PC-9 (cell line): ENCODE measurements at regions not wholly inside any gene's neighbourhood (a gene's known extent, or its start where the extent isn't known, plus 50 kb on each side); places are given as distances from the start of the nearest gene placed in this dataset.

Source experiments
- BruUV-seq: library from RNA; stranded (reverse); fragments of 400-500 nt; replicated peaks from 2 replicates; lab custom pipeline; 2021; lab: Mats Ljungman, UMichigan
- CTCF ChIA-PET: fragments of 300-600 bp; sonication (Branson Sonifier 250); formaldehyde crosslinking; loops from one replicate; lab custom pipeline; 2022; ENCODE audit warnings: antibody characterized with exemption; lab: Charles Lee
- POLR2A ChIA-PET: fragments of 300-600 bp; sonication (Branson Sonifier 250); formaldehyde crosslinking; loops from one replicate; lab custom pipeline; 2022; ENCODE audit warnings: antibody characterized with exemption; ENCODE audit not compliant: unreplicated experiment; lab: Charles Lee
- DNase-seq, 2 experiments: peaks; one replicate each; pipeline versions ENCODE4 v3.0.0 to v3.0.0-alpha.2; 2015 to 2022; ENCODE audit warnings: mixed read lengths in 1 of 2
- H2AFZ ChIP-seq: fragments of 200-600 bp; sonication (generic); 2 replicates; pipeline ENCODE4 v1.8.1; 2017; ENCODE audit warnings: antibody characterized with exemption
- H3F3A ChIP-seq: fragments of 200-600 bp; sonication (generic); 2 replicates; pipeline ENCODE4 v1.8.1; 2017; ENCODE audit warnings: antibody characterized with exemption, mild to moderate bottlenecking, low read depth; ENCODE audit not compliant: insufficient read depth
- H3K27ac ChIP-seq: fragments of 200-600 bp; sonication (generic); 2 replicates; pipeline ENCODE4 v1.6.1; 2016; ENCODE audit warnings: mixed run types
- H3K27me3 ChIP-seq: fragments of 200-600 bp; sonication (generic); 2 replicates; pipeline ENCODE4 v1.6.1; 2016; ENCODE audit warnings: low read depth, mixed run types; ENCODE audit not compliant: insufficient read depth
- H3K36me3 ChIP-seq: fragments of 200-600 bp; sonication (generic); 2 replicates; pipeline ENCODE4 v1.6.1; 2016; ENCODE audit warnings: low read depth, mixed run types
- H3K4me1 ChIP-seq: fragments of 200-600 bp; sonication (generic); replicated peaks from 2 replicates; pipeline ENCODE4 v1.6.1; 2016; ENCODE audit warnings: mixed run types; ENCODE audit not compliant: insufficient read depth
- H3K4me2 ChIP-seq: fragments of 200-600 bp; sonication (generic); 2 replicates; pipeline ENCODE4 v1.6.1; 2017; ENCODE audit warnings: mixed run types
- H3K4me3 ChIP-seq: fragments of 200-600 bp; sonication (generic); 2 replicates; pipeline ENCODE4 v1.6.1; 2016; ENCODE audit warnings: mixed run types
- H3K79me2 ChIP-seq: fragments of 200-600 bp; sonication (generic); 2 replicates; pipeline ENCODE4 v1.6.1; 2017; ENCODE audit warnings: low read depth, mixed run types
- H3K9me2 ChIP-seq: fragments of 200-600 bp; sonication (generic); 2 replicates; pipeline ENCODE4 v1.8.1; 2017; ENCODE audit warnings: mild to moderate bottlenecking; ENCODE audit not compliant: insufficient read depth
- H3K9me3 ChIP-seq: fragments of 200-600 bp; sonication (generic); 2 replicates; pipeline ENCODE4 v1.8.1; 2016; ENCODE audit warnings: low read depth; ENCODE audit not compliant: insufficient read depth
- H4K20me1 ChIP-seq: fragments of 200-600 bp; sonication (generic); 2 replicates; pipeline ENCODE4 v1.8.1; 2017; ENCODE audit not compliant: insufficient read depth
- EZH2 ChIP-seq: fragments of 200-600 bp; sonication (generic); IDR thresholded peaks from 2 replicates; pipeline ENCODE4 v1.8.0; 2017; ENCODE audit warnings: antibody characterized with exemption, low read depth
- intact Hi-C: fragments of 100-400 bp; cut with micrococcal nuclease; formaldehyde crosslinking; loops from one replicate; pipeline ENCODE4 v1.10.0; 2022; ENCODE audit not compliant: unreplicated experiment
- TF ChIP-seq, protein P1 (sequence below): fragments of 200-600 bp; sonication (generic); conservative IDR thresholded peaks from 2 replicates; pipeline ENCODE4 v1.6.1; 2017; ENCODE audit warnings: mixed run types, antibody characterized with exemption, mild to moderate bottlenecking, moderate library complexity

DNA sequence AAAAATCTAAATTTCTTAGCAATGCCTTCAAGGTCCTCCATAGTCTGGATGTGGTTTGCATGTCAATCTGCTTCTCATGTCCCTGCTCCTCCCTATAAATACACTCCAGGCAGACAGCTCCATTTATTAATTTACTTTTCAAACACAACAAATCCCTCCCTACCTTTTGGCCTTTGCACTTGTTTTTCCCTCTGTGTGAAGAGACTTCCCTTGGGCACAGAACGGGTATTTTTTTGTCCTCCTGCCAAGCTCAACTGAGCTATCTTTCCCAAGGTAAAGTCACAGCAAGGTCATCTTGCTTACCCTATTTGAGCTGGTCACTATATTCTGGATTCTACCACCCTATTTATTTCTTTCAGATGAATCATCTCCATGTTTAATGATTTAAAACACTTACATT, 159.6 kb upstream of the ANKH start:
- CTCF ChIA-PET = interaction anchor here (0.6 kb wide), 1 partner anchor 382 kb away, joined by 4 read pairs; no protein-coding TSS in a partner anchor
- Histone ChIP-seq H3K9me2 (no peaks in the 10 kb centered on the region), H3K4me1 (no peaks in the 10 kb centered on the region), H3K9me3 (no peaks in the 10 kb centered on the region), H3K4me2 (no peak overlapping the region), H3K27ac (no peak overlapping the region), H3F3A (no peaks in the 10 kb centered on the region), H3K27me3 (peaks cover 9% of the 10 kb centered on the region; the same call in 1 of the 2 replicates), H3K4me3 (no peak overlapping the region), H3K79me2 (no peaks in the 10 kb centered on the region), H3K36me3 (no peaks in the 10 kb centered on the region), H2AFZ (no peak overlapping the region), H4K20me1 (no peaks in the 10 kb centered on the region)
- DNase-seq = no peak
- no TSS peak for BruUV-seq
- POLR2A ChIA-PET = no interaction called here
- TF ChIP-seq EZH2 = no peak
- TF ChIP-seq, protein P1, sequence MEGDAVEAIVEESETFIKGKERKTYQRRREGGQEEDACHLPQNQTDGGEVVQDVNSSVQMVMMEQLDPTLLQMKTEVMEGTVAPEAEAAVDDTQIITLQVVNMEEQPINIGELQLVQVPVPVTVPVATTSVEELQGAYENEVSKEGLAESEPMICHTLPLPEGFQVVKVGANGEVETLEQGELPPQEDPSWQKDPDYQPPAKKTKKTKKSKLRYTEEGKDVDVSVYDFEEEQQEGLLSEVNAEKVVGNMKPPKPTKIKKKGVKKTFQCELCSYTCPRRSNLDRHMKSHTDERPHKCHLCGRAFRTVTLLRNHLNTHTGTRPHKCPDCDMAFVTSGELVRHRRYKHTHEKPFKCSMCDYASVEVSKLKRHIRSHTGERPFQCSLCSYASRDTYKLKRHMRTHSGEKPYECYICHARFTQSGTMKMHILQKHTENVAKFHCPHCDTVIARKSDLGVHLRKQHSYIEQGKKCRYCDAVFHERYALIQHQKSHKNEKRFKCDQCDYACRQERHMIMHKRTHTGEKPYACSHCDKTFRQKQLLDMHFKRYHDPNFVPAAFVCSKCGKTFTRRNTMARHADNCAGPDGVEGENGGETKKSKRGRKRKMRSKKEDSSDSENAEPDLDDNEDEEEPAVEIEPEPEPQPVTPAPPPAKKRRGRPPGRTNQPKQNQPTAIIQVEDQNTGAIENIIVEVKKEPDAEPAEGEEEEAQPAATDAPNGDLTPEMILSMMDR = no peak
- intact Hi-C loops = no loop called here

DNA sequence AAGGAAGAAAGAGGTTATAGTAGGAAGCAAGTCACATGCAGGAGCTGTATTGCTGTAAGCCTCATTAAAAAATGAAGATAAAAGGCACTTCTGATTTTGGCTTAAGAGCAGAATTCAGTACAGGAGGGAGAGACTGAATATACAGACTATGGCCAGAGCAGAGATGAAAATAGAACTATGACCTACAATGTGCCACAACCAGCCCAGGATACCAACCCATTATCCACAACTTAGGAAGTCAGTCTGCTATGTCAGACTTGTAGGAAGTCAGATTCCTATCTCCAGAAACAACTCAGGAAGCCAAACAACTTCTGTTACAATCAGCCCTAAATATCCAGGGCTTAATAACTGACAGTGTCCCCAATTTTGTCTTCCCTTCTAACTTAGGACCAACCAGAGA, 156.2 kb upstream of the ANKH start:
- no peaks in the 10 kb centered on the region for H4K20me1 ChIP-seq
- no peaks in the 10 kb centered on the region for H3K9me3 ChIP-seq
- ChIA-PET CTCF (no interaction called here), POLR2A (no interaction called here)
- no peaks in the 10 kb centered on the region for H3K4me1 ChIP-seq
- intact Hi-C loops = no loop called here
- H3K27ac ChIP-seq = no peak overlapping the region
- H3K36me3 ChIP-seq = no peaks in the 10 kb centered on the region
- no peak overlapping the region for H3K4me2 ChIP-seq
- no peaks in the 10 kb centered on the region for H3K79me2 ChIP-seq
- no peaks in the 10 kb centered on the region for H3K9me2 ChIP-seq
- H3F3A ChIP-seq = no peaks in the 10 kb centered on the region
- TF ChIP-seq, protein P1 = no peak
- no peak for TF ChIP-seq EZH2
- no peak for DNase-seq
- H3K4me3 ChIP-seq = no peak overlapping the region
- BruUV-seq = no TSS peak
- H2AFZ ChIP-seq = no peak overlapping the region
- H3K27me3 ChIP-seq = no peaks in the 10 kb centered on the region

DNA sequence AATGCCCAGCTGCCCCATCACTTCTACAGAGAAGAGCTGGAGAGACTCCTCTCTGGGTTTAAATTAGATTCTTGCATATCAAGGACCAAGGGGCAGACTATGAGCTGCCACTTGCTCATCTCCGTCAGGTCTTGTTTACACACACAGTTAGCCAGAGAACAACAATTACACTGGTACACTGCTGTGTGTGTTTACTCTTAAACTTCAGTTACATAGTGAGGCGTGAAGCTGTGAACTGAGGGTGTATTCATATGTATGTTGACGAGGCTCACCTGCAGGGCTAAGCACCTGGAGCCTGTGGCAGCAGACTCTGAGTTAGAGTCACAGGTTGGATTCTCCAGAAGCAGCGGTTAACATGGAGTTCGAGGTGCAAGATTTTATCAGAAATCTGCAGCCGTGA, 155.4 kb upstream of the ANKH start:
- no peaks in the 10 kb centered on the region for H4K20me1 ChIP-seq
- H3K36me3 ChIP-seq = no peaks in the 10 kb centered on the region
- H3K9me2 ChIP-seq = no peaks in the 10 kb centered on the region
- no peaks in the 10 kb centered on the region for H3K4me1 ChIP-seq
- intact Hi-C loops = no loop called here
- H3K27me3 ChIP-seq = no peaks in the 10 kb centered on the region
- no peaks in the 10 kb centered on the region for H3K9me3 ChIP-seq
- H3K4me3 ChIP-seq = no peak overlapping the region
- H3K27ac ChIP-seq = no peak overlapping the region
- H2AFZ ChIP-seq = no peak overlapping the region
- no peaks in the 10 kb centered on the region for H3K79me2 ChIP-seq
- TF ChIP-seq, protein P1 = no peak
- no peak for TF ChIP-seq EZH2
- POLR2A ChIA-PET = no interaction called here
- no peaks in the 10 kb centered on the region for H3F3A ChIP-seq
- no peak overlapping the region for H3K4me2 ChIP-seq
- CTCF ChIA-PET = no interaction called here
- no peak for DNase-seq
- no TSS peak for BruUV-seq
